Sigmoid colon (tissue), 4 donors: ENCODE measurements at regions not wholly inside any gene's neighbourhood (a gene's known extent, or its start where the extent isn't known, plus 50 kb on each side); places are given as distances from the start of the nearest gene placed in this dataset.

Experiments used
- EP300 ChIP-seq, 4 donors: sonication (generic); formaldehyde crosslinking; IDR thresholded peaks; one replicate each; pipeline ENCODE4 v1.6.1; 2017; ENCODE audit warnings: antibody characterized with exemption in 4 of 4
- POLR2A ChIP-seq, 2 donors: fragments of 450-650 bp; IDR thresholded peaks; one replicate each; pipeline ENCODE4 v1.6.1; 2016; ENCODE audit warnings: antibody characterized with exemption in 2 of 2, mild to moderate bottlenecking in 2 of 2, moderate library complexity in 2 of 2
- POLR2AphosphoS5 ChIP-seq, 4 donors: sonication (generic); formaldehyde crosslinking; IDR thresholded peaks; one replicate each; pipeline ENCODE4 v1.6.1; 2017; ENCODE audit warnings: antibody characterized with exemption in 4 of 4
- TF ChIP-seq, protein P1 (sequence below), 4 experiments: fragments of 450-650 bp in 3 of 4; fragments of 200-600 bp in 1 of 4; IDR thresholded peaks; one replicate each; pipeline ENCODE4 v1.5.1; 2016 to 2019; ENCODE audit warnings: antibody characterized with exemption in 4 of 4, mild to moderate bottlenecking in 3 of 4, moderate library complexity in 2 of 4

DNA sequence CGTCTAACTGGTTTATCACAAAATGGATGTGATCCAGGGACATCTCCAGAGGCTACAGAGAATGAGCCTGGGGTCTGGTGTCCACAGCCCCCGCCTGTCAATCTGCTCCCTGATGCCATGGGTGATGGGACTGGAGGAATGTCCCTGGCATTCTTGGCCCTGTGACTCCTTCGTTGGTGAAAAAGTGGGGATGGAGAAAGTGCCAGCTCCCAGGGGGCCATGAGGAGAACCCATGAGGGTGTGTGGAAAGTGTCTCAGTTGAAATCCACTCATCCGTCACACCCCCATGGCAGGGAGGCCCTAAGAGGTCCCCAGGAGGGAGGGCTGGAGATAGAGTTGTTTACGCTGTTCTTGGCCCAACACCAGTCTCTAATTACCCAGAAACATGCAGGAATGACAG, 322.0 kb downstream of the CTTN start:
- TF ChIP-seq POLR2AphosphoS5 (IDR thresholded peaks at IDR 0.05) (no peak), POLR2A (IDR thresholded peaks at IDR 0.05) (no peak), EP300 (IDR thresholded peaks at IDR 0.05) (no peak)
- TF ChIP-seq, protein P1, sequence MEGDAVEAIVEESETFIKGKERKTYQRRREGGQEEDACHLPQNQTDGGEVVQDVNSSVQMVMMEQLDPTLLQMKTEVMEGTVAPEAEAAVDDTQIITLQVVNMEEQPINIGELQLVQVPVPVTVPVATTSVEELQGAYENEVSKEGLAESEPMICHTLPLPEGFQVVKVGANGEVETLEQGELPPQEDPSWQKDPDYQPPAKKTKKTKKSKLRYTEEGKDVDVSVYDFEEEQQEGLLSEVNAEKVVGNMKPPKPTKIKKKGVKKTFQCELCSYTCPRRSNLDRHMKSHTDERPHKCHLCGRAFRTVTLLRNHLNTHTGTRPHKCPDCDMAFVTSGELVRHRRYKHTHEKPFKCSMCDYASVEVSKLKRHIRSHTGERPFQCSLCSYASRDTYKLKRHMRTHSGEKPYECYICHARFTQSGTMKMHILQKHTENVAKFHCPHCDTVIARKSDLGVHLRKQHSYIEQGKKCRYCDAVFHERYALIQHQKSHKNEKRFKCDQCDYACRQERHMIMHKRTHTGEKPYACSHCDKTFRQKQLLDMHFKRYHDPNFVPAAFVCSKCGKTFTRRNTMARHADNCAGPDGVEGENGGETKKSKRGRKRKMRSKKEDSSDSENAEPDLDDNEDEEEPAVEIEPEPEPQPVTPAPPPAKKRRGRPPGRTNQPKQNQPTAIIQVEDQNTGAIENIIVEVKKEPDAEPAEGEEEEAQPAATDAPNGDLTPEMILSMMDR (IDR thresholded peaks at IDR 0.05), result no peak
